Erythroblast (primary cell): ENCODE measurements at regions not wholly inside any gene's neighbourhood (a gene's known extent, or its start where the extent isn't known, plus 50 kb on each side); places are given as distances from the start of the nearest gene placed in this dataset.

Source experiments
- DNase-seq, 2 experiments: peaks; one replicate each; lab custom pipeline; 2025; lab: John Stamatoyannopoulos, UW
- GATA1 ChIP-seq: IDR thresholded peaks from 2 replicates; pipeline ENCODE4 v1.6.1; 2011; ENCODE audit warnings: low read depth, mild to moderate bottlenecking, control low read depth, low read length, moderate library complexity
- POLR2A ChIP-seq: IDR thresholded peaks from 2 replicates; pipeline ENCODE4 v1.6.1; 2011; ENCODE audit warnings: mild to moderate bottlenecking, low read length

DNA sequence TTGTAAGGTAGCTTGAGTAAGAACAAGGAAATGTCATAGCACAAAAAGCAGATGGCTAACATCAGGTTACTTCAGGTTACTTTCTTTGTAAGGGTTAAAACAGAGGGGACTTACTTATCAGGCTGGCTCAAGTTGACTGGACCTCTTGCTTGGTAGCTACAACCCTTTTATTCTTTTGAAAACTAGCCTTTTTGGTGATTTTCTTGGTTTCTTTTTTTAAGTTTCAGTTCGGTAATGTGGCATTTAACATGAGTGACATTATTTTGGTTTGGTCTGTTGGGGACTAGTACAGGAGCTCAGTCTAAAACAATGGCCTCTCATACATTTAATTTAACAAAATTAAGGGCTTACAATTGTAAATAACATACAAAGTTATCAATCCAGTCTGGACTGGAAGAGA is 621.4 kb downstream of the OTOL1 start:
- no peak for DNase-seq
- no peak for TF ChIP-seq POLR2A
- TF ChIP-seq GATA1 = no peak

DNA sequence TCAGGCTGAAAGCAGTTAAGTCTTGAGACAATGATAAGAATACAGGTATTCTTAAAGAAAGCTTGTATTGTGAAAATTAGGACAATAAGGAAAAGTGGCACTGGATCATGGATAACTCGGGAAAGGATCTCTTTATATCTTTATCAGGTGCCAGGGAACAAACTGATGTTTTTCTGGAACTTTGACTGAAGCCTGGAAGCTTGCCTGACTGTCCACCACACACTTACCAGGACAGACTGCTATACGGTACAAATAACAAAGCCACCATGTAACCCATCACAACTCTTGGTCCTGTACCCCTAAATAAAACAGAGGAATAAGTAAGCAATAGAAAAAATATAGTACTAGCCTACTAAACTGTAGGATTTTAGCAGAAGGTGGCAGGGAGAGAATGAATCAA is 623.0 kb downstream of the OTOL1 start:
- TF ChIP-seq GATA1 = no peak
- TF ChIP-seq POLR2A = no peak
- DNase-seq = no peak

DNA sequence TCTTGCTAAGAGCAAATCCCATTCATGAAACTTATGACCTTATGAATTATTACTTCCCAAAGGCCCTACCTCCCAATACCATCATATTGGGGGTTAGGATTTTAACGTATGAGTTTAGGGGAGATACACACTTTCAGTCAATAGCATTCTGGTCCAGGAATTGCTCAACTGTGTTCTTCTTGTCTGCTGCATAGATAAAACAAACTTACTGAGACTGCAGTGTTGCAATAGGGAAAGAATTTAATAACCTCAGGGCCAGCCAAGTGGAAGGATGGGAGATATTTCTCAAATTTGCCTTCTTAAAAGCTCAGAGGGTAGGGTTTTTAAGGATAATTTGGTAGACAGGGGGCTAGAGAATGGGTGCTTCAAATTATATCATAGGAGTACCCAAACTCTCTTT is 625.8 kb downstream of the OTOL1 start:
- TF ChIP-seq GATA1 = no peak
- no peak for TF ChIP-seq POLR2A
- no peak for DNase-seq

DNA sequence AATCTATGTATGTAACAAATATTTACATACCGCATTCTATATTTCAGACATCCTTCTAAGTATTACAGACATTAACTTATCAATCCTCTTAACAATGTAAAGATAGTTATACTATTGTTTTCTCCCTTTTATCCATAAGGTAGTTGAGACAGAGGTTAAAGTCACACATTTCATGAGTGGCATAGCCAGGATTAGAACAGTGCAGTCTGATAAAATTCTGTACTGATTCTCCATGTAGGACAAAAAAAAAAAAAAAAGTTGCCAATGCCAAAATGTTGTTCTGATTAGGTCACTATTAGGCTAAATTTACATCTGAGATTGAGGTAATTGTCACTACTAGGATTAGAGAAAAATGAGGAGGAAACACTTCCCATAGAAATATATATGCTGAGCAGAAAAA is 629.2 kb downstream of the OTOL1 start:
- no peak for TF ChIP-seq GATA1
- no peak for TF ChIP-seq POLR2A
- DNase-seq = no peak

DNA sequence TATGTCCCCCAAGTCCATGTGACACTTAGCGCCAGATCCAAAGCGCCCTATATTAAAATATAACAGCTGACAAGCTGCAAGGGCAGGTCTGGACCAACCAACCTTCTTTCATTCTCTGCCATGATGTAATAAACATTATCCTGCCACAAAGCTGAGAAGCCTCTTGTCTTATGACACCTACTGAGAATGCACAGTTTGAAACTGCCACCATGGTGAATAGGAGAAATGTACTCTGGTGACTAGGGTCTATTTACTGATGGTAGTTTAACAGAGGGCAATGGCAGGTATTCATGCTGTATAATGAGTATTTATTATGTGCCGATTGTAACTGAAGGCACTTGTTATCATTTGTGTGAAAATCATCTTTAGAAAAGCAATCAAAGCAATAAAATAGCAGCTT is 634.0 kb downstream of the OTOL1 start:
- TF ChIP-seq GATA1 (no peak), POLR2A (no peak)
- no peak for DNase-seq

DNA sequence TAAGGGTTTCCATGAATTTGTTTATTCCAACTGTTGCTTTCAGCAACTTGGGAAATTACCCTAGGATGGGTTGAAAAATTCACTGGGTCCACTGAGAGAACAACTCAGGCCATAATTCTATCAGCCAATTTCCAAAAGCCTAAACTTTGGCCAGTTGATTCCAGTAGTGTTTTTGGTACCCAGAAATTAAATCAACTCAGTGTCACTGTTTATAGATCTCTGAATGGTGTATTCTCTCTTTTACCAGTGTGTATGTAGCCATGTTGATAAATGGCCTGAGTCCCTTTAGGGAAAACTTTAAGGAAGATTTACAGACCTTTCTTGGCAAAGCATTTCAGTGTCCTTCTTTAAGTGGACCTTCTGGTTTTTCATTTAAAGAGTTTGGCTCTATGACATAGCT is 636.4 kb downstream of the OTOL1 start:
- no peak for DNase-seq
- TF ChIP-seq POLR2A (no peak), GATA1 (no peak)

DNA sequence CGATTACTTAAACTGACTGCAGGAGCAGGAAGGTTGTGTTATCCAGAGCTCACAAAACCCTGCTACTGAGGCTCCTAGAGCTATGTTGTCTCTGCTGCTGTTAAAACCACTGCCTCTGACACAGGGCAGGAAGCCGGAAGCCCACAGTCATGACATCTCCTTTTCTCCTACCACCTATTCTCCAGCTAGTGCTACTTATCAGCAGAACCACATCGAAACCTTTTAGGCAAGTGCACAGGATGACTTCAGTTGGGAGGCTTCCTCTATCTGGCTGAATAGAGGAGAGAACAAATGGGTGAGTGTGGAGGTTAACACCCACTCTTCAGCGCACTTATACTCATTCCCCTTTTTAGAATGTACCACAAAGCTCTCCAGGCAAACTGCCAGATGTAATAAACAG is 638.0 kb downstream of the OTOL1 start:
- DNase-seq = no peak
- TF ChIP-seq GATA1 (no peak), POLR2A (no peak)

DNA sequence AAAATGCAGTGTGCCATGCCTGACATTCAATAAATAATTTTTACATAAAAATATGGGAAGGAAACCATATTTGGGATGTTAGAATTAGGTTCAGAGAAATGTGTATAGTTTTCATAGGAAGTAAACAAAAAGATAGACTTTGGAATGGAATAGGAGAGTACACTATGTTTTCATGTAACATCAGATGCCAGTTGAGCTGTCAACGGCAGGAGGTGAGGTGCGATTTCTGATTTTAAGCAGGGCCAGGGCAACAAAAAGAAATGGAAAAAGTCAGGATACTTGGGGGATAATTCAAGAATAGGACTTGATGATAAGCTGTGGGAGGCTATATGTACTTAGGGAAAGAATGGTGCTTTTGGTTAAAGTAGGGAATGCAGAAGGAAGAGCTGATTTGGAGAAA is 639.5 kb downstream of the OTOL1 start:
- TF ChIP-seq POLR2A (no peak), GATA1 (no peak)

DNA sequence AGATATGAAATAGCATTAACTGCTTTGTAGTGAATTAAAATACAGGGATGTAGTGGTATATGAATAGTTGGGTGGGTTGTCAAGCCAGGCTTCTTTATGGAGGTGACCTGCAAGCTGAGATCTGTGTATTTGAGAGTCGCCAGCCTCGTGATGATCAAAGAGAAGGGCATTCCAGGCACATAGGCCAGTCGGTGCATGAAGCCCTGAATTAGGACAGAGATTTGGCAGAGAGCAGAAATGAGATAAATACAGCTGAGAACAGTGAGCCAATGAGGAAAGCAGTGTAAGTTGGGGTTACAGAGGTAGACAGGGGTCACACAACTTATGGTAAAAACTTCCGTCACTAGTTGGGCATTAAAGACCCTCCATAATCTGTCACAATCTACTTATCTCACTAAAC is 641.9 kb downstream of the OTOL1 start:
- DNase-seq = no peak
- TF ChIP-seq POLR2A (no peak), GATA1 (no peak)

More for the DNA sequence above, 639.5 kb downstream of the OTOL1 start:
- no peak for DNase-seq

DNA sequence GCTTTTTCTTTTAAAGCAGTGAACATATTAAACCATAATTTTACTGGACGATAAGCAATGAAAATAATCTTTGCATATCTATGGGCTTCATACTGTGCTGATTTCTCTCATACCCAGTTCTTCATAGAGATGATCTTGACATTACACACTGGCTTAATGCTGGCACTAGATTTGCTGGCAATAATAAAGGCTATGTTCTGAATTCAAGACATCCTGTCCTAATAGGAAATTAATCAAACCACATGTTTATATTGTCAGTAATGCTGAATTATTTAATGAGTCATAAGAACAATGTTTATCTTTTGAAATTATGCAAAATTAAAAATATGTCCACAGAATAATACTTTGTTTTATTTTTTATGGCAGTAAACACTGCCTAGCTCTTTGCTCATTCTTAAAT is 643.2 kb downstream of the OTOL1 start:
- DNase-seq = no peak
- TF ChIP-seq POLR2A (no peak), GATA1 (no peak)

DNA sequence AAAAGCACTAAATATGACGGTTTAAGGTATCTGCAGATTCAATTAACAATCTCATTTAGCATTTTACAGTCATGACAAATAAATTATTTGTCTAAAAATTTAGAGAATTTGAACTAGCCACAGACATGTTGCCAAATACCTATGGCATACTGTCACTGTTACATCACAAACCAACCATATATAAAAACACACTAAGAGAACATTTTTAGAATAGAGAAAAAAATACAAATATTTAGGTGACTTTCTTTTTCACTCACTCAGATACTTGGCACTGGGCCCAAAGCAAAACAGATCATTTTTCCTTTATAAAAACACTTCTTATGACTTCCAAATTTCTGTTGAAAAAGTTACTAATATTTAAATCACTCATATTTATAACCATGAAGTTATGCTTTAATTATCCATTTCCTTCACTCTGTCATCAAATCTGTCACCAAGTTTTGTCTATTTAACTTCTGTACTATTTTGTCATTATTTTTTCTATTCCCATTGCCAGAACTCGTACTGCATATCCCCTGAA is 644.7 kb downstream of the OTOL1 start:
- DNase-seq = no peak
- TF ChIP-seq GATA1 = no peak
- TF ChIP-seq POLR2A = no peak

DNA sequence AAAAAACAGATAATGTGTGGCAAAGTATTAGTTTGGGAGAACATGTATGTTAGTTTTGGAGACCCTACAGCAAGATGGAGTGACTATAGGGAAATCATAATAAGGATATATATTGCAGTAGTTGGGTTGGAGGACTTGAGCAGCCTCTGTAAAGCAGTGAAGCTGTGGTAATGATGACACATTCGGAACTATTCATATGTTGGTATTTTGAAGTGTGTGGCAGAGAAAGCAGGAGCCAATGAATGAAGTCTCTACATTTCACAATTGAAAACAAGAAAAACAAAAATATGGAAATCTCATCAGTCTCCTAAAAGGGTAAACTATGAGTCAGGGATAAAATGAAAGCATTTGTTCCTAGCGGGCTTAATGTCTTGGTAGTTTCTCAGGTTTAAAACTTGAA is 645.9 kb downstream of the OTOL1 start:
- no peak for TF ChIP-seq POLR2A
- TF ChIP-seq GATA1 = no peak
- no peak for DNase-seq

DNA sequence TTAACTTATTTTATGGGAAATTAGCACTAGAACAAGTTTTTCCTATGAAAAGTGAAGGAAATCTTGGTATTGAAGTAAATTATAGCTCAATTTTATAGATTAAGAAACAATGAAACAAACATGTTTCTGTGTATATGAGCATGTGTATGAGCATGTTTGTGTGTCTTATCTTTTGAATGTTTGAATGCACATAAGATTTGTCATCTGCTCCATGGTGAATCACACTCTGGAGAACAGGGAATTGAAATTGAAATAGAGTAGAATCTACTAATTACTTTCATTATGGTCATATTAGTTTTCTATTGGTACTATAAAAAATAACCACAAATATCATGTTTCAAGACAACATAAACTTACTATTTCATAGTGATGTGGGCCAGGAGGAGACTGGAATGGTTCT is 646.6 kb downstream of the OTOL1 start:
- TF ChIP-seq POLR2A (no peak), GATA1 (no peak)
- DNase-seq = no peak

DNA sequence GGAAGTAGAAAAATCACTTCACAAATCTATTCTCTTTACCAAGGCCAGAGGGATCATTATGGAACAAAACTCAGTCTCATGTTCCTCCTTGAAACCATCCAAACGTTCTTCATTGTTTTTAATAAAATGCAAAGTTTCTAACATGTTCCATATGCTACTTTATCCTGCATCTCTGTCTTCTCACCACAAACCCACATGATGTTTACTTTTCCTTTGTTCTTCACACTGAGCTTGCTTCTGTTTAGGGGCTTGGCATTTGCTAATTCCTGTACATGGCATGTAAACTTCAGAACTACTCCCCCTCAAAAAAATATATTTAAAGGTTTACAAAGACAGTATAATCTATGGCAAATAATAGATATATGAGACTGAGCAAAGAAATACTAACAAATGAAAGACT is 651.4 kb downstream of the OTOL1 start:
- DNase-seq = no peak
- TF ChIP-seq POLR2A (no peak), GATA1 (no peak)

DNA sequence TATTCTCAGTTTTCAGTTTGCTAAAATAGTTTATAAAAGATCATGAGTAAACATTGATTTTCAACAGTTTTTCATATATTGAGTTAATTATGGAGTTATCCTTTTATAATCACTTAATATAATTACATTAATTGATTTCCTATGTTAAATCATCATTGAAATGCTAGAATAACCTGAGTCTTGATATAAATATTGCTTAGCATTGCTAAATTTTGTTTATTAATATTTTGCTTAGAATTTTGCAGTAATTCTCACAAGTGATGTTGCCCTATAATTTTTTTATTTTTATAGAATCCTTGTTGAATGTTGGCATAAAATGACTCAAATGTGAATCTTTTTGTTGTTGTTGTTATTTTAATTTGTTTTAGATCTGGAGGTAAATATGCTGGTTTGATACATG is 654.2 kb downstream of the OTOL1 start:
- no peak for TF ChIP-seq GATA1
- TF ChIP-seq POLR2A = no peak
- DNase-seq = no peak
